GM21717 (cell line): ENCODE measurements at regions not wholly inside any gene's neighbourhood (a gene's known extent, or its start where the extent isn't known, plus 50 kb on each side); places are given as distances from the start of the nearest gene placed in this dataset.

Experiments
- ATAC-seq: cut with Tn5 transposase; IDR thresholded peaks from one replicate; pipeline ENCODE4 v1.9.1; 2021; ENCODE audit warnings: mild to moderate bottlenecking, moderate library complexity; ENCODE audit not compliant: unreplicated experiment

GRCh38 chr13:97561182-97561581 lies 127.2 kb downstream of the RAP2A start:
- peak; percentile 53 for ATAC-seq

- no peak for ATAC-seq
Observed at GRCh38 chr13:97562962-97563361, 129.0 kb downstream of the RAP2A start.

GRCh38 chr13:97564956-97565355 lies 131.0 kb downstream of the RAP2A start:
- no peak for ATAC-seq

GRCh38 chr13:97565906-97566305 lies 131.9 kb downstream of the RAP2A start:
- no peak for ATAC-seq

- no peak for ATAC-seq
Observed at GRCh38 chr13:97566907-97567306, 132.9 kb downstream of the RAP2A start.

GRCh38 chr13:97567510-97568243 lies 133.7 kb downstream of the RAP2A start:
- ATAC-seq, result peak; percentile 96

GRCh38 chr13:97568850-97569249 lies 134.9 kb downstream of the RAP2A start:
- ATAC-seq, result no peak

GRCh38 chr13:97569841-97570240 lies 135.9 kb downstream of the RAP2A start:
- ATAC-seq, result no peak

- ATAC-seq, result no peak
Observed at GRCh38 chr13:97570442-97570841, 136.5 kb downstream of the RAP2A start.

- no peak for ATAC-seq
Observed at GRCh38 chr13:97573011-97573410, 139.0 kb downstream of the RAP2A start.

- ATAC-seq, result peak; percentile 61
Observed at GRCh38 chr13:97574926-97575325, 141.0 kb downstream of the RAP2A start.

GRCh38 chr13:97577026-97577425 lies 143.1 kb downstream of the RAP2A start:
- ATAC-seq, result no peak

GRCh38 chr13:97582170-97582569 lies 148.2 kb downstream of the RAP2A start:
- ATAC-seq, result no peak

GRCh38 chr13:97583907-97584497 lies 150.0 kb downstream of the RAP2A start:
- ATAC-seq, result no peak

- no peak for ATAC-seq
Observed at GRCh38 chr13:97586941-97587340, 153.0 kb downstream of the RAP2A start.

GRCh38 chr13:97588993-97589392 lies 155.0 kb downstream of the RAP2A start:
- no peak for ATAC-seq

- ATAC-seq, result no peak
Observed at GRCh38 chr13:97600458-97601075, 166.6 kb downstream of the RAP2A start.

GRCh38 chr13:97615266-97615665 lies 181.3 kb downstream of the RAP2A start:
- no peak for ATAC-seq

- ATAC-seq, result no peak
Observed at GRCh38 chr13:97616385-97616784, 182.4 kb downstream of the RAP2A start.

GRCh38 chr13:97621025-97621424 lies 187.1 kb downstream of the RAP2A start:
- no peak for ATAC-seq

- no peak for ATAC-seq
Observed at GRCh38 chr13:97621631-97622030, 187.7 kb downstream of the RAP2A start.

GRCh38 chr13:97627566-97627965 lies 193.6 kb downstream of the RAP2A start:
- ATAC-seq, result no peak
